H1 (cell line): ENCODE measurements at regions not wholly inside any gene's neighbourhood (a gene's known extent, or its start where the extent isn't known, plus 50 kb on each side); places are given as distances from the start of the nearest gene placed in this dataset.

Experiments
- TF ChIP-seq, protein P1 (sequence below): fragments of 300-600 bp; sonication (generic); IDR thresholded peaks from 2 replicates; pipeline ENCODE4 v1.7.1; 2012; ENCODE audit warnings: low read length, moderate library complexity, mild to moderate bottlenecking, inconsistent platforms; ENCODE audit not compliant: insufficient replicate concordance

DNA sequence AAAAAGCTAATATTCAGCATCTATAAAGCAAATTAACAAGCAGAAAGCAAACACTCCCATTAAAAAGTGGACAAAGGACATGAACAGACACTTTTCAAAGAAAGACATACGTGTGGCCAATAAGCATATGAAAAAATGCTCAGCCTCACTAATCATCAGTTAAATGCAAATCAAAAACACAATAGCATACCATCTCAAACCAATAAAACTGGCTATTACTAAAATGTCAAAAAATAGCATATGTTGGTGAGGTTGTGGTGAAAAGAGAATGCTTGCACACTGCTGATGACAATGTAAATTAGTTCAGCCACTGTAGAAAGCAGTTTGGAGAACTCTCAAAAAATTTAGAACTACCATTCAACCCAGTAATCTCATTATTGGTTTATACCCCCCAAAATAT, 284.6 kb upstream of the KCND2 start (continued):
- TF ChIP-seq, protein P1, sequence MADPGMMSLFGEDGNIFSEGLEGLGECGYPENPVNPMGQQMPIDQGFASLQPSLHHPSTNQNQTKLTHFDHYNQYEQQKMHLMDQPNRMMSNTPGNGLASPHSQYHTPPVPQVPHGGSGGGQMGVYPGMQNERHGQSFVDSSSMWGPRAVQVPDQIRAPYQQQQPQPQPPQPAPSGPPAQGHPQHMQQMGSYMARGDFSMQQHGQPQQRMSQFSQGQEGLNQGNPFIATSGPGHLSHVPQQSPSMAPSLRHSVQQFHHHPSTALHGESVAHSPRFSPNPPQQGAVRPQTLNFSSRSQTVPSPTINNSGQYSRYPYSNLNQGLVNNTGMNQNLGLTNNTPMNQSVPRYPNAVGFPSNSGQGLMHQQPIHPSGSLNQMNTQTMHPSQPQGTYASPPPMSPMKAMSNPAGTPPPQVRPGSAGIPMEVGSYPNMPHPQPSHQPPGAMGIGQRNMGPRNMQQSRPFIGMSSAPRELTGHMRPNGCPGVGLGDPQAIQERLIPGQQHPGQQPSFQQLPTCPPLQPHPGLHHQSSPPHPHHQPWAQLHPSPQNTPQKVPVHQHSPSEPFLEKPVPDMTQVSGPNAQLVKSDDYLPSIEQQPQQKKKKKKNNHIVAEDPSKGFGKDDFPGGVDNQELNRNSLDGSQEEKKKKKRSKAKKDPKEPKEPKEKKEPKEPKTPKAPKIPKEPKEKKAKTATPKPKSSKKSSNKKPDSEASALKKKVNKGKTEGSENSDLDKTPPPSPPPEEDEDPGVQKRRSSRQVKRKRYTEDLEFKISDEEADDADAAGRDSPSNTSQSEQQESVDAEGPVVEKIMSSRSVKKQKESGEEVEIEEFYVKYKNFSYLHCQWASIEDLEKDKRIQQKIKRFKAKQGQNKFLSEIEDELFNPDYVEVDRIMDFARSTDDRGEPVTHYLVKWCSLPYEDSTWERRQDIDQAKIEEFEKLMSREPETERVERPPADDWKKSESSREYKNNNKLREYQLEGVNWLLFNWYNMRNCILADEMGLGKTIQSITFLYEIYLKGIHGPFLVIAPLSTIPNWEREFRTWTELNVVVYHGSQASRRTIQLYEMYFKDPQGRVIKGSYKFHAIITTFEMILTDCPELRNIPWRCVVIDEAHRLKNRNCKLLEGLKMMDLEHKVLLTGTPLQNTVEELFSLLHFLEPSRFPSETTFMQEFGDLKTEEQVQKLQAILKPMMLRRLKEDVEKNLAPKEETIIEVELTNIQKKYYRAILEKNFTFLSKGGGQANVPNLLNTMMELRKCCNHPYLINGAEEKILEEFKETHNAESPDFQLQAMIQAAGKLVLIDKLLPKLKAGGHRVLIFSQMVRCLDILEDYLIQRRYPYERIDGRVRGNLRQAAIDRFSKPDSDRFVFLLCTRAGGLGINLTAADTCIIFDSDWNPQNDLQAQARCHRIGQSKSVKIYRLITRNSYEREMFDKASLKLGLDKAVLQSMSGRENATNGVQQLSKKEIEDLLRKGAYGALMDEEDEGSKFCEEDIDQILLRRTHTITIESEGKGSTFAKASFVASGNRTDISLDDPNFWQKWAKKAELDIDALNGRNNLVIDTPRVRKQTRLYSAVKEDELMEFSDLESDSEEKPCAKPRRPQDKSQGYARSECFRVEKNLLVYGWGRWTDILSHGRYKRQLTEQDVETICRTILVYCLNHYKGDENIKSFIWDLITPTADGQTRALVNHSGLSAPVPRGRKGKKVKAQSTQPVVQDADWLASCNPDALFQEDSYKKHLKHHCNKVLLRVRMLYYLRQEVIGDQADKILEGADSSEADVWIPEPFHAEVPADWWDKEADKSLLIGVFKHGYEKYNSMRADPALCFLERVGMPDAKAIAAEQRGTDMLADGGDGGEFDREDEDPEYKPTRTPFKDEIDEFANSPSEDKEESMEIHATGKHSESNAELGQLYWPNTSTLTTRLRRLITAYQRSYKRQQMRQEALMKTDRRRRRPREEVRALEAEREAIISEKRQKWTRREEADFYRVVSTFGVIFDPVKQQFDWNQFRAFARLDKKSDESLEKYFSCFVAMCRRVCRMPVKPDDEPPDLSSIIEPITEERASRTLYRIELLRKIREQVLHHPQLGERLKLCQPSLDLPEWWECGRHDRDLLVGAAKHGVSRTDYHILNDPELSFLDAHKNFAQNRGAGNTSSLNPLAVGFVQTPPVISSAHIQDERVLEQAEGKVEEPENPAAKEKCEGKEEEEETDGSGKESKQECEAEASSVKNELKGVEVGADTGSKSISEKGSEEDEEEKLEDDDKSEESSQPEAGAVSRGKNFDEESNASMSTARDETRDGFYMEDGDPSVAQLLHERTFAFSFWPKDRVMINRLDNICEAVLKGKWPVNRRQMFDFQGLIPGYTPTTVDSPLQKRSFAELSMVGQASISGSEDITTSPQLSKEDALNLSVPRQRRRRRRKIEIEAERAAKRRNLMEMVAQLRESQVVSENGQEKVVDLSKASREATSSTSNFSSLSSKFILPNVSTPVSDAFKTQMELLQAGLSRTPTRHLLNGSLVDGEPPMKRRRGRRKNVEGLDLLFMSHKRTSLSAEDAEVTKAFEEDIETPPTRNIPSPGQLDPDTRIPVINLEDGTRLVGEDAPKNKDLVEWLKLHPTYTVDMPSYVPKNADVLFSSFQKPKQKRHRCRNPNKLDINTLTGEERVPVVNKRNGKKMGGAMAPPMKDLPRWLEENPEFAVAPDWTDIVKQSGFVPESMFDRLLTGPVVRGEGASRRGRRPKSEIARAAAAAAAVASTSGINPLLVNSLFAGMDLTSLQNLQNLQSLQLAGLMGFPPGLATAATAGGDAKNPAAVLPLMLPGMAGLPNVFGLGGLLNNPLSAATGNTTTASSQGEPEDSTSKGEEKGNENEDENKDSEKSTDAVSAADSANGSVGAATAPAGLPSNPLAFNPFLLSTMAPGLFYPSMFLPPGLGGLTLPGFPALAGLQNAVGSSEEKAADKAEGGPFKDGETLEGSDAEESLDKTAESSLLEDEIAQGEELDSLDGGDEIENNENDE = no peak
- TF ChIP-seq, all 59 proteins: peak for 0
